ENCODE measurements at regions not wholly inside any gene's neighbourhood (a gene's known extent, or its start where the extent isn't known, plus 50 kb on each side); places are given as distances from the start of the nearest gene placed in this dataset.

- Mint-ChIP-seq H3K36me3 (peaks cover 6 to 10% of the 10 kb centered on the region in 2 donors), H3K27ac (no peak overlapping the region), H3K9me3 (peaks cover 14 to 18% of the 10 kb centered on the region in 2 donors)
- DNase-seq (ENCODE audit: low spot score in 2 of 2), result no peak
- no peak for ATAC-seq
Observed at GRCh38 chr18:78893281-78894032, 86.2 kb upstream of the SALL3 start.

- DNase-seq (ENCODE audit: low spot score in 2 of 2) (no peak), ATAC-seq (no peak)
- Mint-ChIP-seq H3K27ac (no peak overlapping the region), H3K36me3 (peaks cover 5 to 11% of the 10 kb centered on the region in 2 donors), H3K9me3 (peaks cover 9 to 14% of the 10 kb centered on the region in 2 donors)
Observed at GRCh38 chr18:78894033-78894305, 85.6 kb upstream of the SALL3 start.

GRCh38 chr18:78895207-78896001 is 84.2 kb upstream of the SALL3 start:
- Mint-ChIP-seq H3K9me3 (peaks cover 4 to 8% of the 10 kb centered on the region in 2 donors), H3K36me3 (peaks cover 0 to 7% of the 10 kb centered on the region in 2 donors)
- no peak for ATAC-seq

GRCh38 chr18:78896111-78896905 is 83.3 kb upstream of the SALL3 start:
- H3K9me3 Mint-ChIP-seq, result peaks cover 0 to 4% of the 10 kb centered on the region in 2 donors
- ATAC-seq (no peak), DNase-seq (ENCODE audit: low spot score in 2 of 2) (no peak)
- peaks cover 0 to 7% of the 10 kb centered on the region in 2 donors for H3K36me3 Mint-ChIP-seq
- H3K27ac Mint-ChIP-seq, result no peak overlapping the region

More at GRCh38 chr18:78895207-78896001, 84.2 kb upstream of the SALL3 start:
- no peak for DNase-seq (ENCODE audit: low spot score in 2 of 2)
- H3K27ac Mint-ChIP-seq, result no peak overlapping the region

GRCh38 chr18:78898066-78898465 is 81.6 kb upstream of the SALL3 start:
- peaks cover 0 to 7% of the 10 kb centered on the region in 2 donors for H3K36me3 Mint-ChIP-seq
- peaks cover 0 to 4% of the 10 kb centered on the region in 2 donors for H3K9me3 Mint-ChIP-seq
- DNase-seq (ENCODE audit: low spot score in 2 of 2) (no peak), ATAC-seq (no peak)
- no peak overlapping the region for H3K27ac Mint-ChIP-seq

DNA sequence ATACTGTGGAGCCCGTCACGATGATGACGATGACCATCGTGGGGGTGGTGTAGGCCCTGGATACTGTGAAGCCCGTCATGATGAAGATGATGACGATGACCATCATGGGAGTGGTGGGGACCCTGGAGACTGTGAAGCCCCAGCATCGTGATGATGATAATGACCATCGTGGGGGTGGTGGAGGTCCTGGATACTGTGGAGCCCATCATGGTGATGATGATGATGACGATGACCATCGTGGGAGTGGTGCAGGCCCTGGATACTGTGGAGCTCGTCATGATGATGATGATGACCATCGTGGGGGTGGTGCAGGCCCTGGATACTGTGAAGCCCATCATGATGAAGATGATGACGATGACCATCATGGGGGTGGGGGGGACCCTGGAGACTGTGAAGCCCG is 81.0 kb upstream of the SALL3 start:
- no peak overlapping the region for H3K27ac Mint-ChIP-seq
- no peak for DNase-seq (ENCODE audit: low spot score in 2 of 2)
- no peak for ATAC-seq
- H3K36me3 Mint-ChIP-seq, result peaks cover 0 to 7% of the 10 kb centered on the region in 2 donors
- peaks cover 0 to 4% of the 10 kb centered on the region in 2 donors for H3K9me3 Mint-ChIP-seq

- no peak for DNase-seq (ENCODE audit: low spot score in 2 of 2)
- Mint-ChIP-seq H3K27ac (no peak overlapping the region), H3K36me3 (peaks cover 0 to 7% of the 10 kb centered on the region in 2 donors), H3K9me3 (peaks cover 0 to 4% of the 10 kb centered on the region in 2 donors)
- no peak for ATAC-seq
Observed at GRCh38 chr18:78899241-78899640, 80.4 kb upstream of the SALL3 start.

GRCh38 chr18:78900938-78901909 is 78.4 kb upstream of the SALL3 start:
- H3K36me3 Mint-ChIP-seq, result peaks cover 0 to 7% of the 10 kb centered on the region in 2 donors
- ATAC-seq (no peak), DNase-seq (ENCODE audit: low spot score in 2 of 2) (no peak)
- H3K9me3 Mint-ChIP-seq, result peaks cover 0 to 4% of the 10 kb centered on the region in 2 donors
- H3K27ac Mint-ChIP-seq, result peak overlapping the region in 1 of 2 donors; percentile 38

- Mint-ChIP-seq H3K36me3 (peaks cover 0 to 7% of the 10 kb centered on the region in 2 donors), H3K27ac (peak overlapping the region in 1 of 2 donors; percentile 38), H3K9me3 (peaks cover 0 to 4% of the 10 kb centered on the region in 2 donors)
- no peak for ATAC-seq
- DNase-seq (ENCODE audit: low spot score in 2 of 2), result no peak
Observed at GRCh38 chr18:78901923-78902794, 77.5 kb upstream of the SALL3 start.

DNA sequence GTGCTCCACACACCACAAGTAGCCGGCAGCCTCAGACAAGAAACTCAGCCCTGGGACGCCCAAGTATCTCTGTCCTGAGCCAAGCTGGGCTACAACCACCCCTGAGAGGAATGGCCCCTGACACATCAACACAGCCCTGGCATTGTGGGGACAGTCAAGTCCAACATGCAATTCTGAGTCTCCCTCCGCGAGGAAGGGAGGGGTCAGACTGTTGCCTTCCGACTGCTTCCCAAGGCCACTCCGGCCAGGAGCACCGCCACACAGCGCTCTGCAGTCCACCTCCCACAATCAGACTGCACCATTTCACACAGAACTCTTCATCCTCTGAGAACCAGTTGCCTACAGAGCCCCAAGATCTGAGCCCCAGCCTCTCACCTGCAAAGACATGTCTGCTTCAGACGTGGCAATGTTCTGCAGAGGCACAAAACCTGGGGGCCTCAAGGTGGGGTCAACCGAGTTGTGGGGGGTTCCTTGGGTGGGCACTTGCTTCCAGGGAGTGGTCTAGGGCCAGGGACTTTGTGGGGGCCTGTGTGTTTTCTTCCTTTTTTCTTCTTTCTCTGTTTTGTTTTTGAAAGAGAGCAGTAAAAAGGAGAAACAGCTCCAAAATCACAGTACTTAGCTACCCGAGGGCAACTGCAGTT is 76.7 kb upstream of the SALL3 start:
- Mint-ChIP-seq H3K36me3 (peaks cover 0 to 7% of the 10 kb centered on the region in 2 donors), H3K27ac (no peak overlapping the region), H3K9me3 (peaks cover 0 to 4% of the 10 kb centered on the region in 2 donors)
- DNase-seq (ENCODE audit: low spot score in 2 of 2) (no peak), ATAC-seq (no peak)

DNA sequence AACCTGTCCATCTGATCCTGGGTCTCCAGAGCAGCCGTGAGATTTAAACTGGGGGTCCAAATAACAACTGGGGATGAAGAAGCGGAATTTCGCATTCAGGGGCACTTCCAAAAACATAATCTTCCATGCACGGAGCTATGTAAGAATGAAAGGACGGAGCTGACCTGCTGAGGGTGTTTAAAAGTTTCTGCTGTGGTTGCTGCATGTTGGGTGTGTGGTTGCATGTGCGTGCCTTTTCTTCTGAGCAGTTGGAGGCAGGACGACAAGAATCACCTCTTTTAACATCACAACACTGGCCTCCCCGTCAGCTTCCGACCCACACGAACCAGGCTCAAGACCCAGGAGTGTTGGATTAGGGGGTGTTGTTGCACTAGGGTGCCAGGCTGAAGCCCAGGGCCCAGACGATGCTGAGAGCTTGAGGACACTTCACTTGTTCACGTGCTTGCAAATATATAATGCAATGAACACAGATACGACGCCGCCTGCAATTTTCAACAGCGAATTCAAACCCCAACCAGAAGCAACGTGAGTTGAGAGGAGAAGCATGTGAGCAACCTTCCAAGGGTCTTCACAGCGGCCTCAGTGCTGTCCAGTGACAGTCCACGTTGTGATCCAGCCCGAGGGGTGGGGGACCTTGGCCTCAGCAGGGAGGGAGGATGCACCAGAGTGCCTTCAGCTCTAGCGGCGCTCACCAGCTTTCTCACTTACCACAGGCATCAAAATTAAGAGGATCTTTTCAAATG is 76.0 kb upstream of the SALL3 start:
- peaks cover 0 to under 1% of the 10 kb centered on the region in 2 donors for H3K36me3 Mint-ChIP-seq
- no peaks in the 10 kb centered on the region for H3K9me3 Mint-ChIP-seq
- H3K27ac Mint-ChIP-seq, result no peak overlapping the region
- ATAC-seq, result no peak
- DNase-seq (ENCODE audit: low spot score in 2 of 2), result no peak

- Mint-ChIP-seq H3K9me3 (no peaks in the 10 kb centered on the region), H3K36me3 (no peaks in the 10 kb centered on the region), H3K27ac (no peak overlapping the region)
- DNase-seq (ENCODE audit: low spot score in 2 of 2) (no peak), ATAC-seq (no peak)
Observed at GRCh38 chr18:78904179-78904531, 75.5 kb upstream of the SALL3 start.

DNA sequence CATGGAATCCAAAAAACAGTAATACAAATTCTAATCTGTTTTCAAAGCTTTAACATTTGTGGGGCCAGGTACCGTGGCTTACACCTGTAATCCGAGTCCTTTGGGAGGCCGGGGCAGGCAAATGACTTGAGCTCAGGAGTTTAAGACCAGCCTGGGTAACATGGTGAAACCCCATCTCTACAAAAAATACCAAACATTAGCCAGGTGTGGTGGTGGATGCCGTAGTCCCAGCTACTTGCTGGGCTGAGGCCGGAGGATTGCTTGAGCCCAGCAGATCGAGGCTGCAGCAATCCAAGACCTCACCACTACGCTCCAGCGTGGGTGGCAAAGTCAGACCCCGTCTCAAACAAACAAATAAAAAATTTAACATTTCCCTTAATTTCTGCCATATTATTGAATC is 74.3 kb upstream of the SALL3 start:
- Mint-ChIP-seq H3K9me3 (no peaks in the 10 kb centered on the region), H3K27ac (no peak overlapping the region), H3K36me3 (no peaks in the 10 kb centered on the region)
- no peak for ATAC-seq
- no peak for DNase-seq (ENCODE audit: low spot score in 2 of 2)

GRCh38 chr18:78906066-78906465 is 73.6 kb upstream of the SALL3 start:
- no peak for DNase-seq (ENCODE audit: low spot score in 2 of 2)
- Mint-ChIP-seq H3K36me3 (no peaks in the 10 kb centered on the region), H3K9me3 (no peaks in the 10 kb centered on the region), H3K27ac (no peak overlapping the region)
- ATAC-seq, result no peak
